SIG-M5 treated with dmso at 0.1 percent for 504 hours (cell line): ENCODE measurements at regions not wholly inside any gene's neighbourhood (a gene's known extent, or its start where the extent isn't known, plus 50 kb on each side); places are given as distances from the start of the nearest gene placed in this dataset.
A peak's percentile ranks its signal among the peaks of the same experiment; 100 is the strongest.

Experiments
- DNase-seq: peaks from one replicate; lab custom pipeline; 2025; ENCODE audit not compliant: unreplicated experiment; lab: John Stamatoyannopoulos, UW

- no peak for DNase-seq
These were observed 132.4 kb upstream of the FBXL4 start for GRCh38 chr6:99080191-99080590.

GRCh38 chr6:99079058-99079457 is 131.3 kb upstream of the FBXL4 start:
- no peak for DNase-seq

- no peak for DNase-seq
These were observed 125.5 kb upstream of the FBXL4 start for GRCh38 chr6:99073223-99073622.

DNA sequence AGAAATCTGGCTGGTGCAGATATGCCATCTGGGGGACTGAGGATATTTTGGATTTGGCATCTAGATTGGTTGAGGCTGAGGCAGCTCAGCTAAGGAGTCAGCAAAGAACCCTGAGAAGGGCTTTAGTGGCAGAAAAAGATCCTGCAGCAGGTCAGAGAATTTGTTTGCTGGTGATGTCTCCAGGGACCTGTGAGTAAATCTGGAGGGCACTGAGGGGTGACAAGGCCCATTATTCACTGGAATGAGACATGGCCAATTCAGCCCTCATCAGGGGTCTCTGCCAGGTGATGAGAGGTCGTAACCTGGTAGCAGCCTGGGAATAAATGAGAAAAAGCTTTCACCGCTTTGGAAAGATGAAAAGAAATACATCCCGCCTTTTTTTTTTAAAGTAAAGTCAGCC is 118.3 kb upstream of the FBXL4 start:
- DNase-seq: no peak

GRCh38 chr6:99064834-99065233 is 117.1 kb upstream of the FBXL4 start:
- no peak for DNase-seq

- no peak for DNase-seq
These were observed 88.9 kb upstream of the FBXL4 start for GRCh38 chr6:99036672-99037071.

- DNase-seq: no peak
These were observed 84.7 kb upstream of the FBXL4 start for GRCh38 chr6:99032396-99032795.

DNA sequence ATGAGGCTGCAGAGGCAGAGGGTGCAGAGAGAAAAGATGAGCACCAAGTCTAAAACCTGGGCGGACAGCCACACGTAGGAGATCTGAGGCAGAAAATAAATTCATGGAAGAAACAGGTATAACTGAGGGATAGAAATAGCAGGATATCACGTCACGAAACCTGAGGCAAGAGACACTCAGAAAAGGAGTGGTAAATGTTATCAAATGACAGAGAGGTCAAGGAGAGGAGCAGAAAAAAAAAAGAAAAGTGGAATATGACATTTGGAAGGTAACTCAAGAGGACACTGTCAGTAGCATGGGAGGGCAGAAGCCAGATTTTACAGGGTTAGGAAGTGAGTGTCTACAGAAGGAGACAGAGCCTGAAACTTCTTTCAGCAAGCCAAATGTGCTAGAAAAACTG is 84.2 kb upstream of the FBXL4 start:
- DNase-seq: no peak

DNA sequence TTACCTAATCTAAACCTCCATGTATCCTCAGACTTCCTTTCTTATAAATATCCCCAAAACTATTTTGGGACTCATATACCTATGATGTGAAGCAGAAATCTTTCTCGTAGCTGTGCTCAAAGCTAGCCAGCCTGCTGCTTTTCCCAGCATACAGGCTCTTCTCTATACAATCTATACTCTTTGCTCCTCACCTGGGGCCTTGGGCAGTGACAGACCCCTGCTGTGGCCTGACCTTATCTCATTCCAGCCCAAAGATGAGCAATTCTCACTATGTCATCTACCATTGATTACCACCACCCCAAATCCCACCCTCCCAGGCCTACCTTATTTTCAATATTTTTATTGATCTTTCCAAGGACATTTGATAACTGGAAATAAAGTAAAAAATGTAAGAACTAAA is 83.2 kb upstream of the FBXL4 start:
- DNase-seq: no peak

DNA sequence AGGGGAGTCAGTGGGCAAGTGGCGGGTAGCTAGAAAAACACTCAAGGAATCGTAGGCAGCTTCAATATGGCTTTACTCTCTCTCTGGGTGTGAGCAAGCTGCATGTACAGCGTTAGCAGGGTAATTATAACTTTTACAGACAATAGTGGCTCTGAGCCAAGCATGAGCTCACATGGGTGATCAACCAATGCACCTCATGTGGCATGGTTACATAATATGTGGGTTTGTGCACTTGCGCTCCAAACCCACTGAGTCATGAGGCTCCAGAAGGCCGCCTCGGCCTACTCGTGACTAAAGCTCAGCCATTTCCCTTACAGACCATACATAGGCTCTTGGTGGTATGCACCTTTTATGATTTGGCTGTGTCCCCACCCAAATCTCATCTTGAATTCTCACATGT is 78.4 kb upstream of the FBXL4 start:
- no peak for DNase-seq

DNA sequence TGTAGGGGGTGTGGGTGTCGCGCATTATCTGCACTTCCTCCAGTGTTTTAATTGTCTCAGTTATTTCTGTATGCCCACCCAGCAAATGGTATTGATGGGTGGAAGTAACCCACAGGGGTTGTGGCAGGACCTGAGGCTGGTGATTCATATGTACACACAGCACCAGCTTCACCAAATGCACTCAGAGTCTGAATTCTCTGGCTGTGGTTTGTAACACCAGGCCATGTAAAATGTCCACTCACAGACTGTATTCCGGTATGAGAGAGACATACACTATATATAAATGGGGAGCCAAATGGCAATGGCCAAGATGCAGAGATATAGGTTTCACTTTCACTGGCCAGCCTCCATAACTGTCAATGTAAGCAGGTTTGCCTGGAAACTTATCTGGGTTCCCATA is 76.3 kb upstream of the FBXL4 start:
- no peak for DNase-seq

- DNase-seq: no peak
These were observed 74.4 kb upstream of the FBXL4 start for GRCh38 chr6:99022039-99022609.

DNA sequence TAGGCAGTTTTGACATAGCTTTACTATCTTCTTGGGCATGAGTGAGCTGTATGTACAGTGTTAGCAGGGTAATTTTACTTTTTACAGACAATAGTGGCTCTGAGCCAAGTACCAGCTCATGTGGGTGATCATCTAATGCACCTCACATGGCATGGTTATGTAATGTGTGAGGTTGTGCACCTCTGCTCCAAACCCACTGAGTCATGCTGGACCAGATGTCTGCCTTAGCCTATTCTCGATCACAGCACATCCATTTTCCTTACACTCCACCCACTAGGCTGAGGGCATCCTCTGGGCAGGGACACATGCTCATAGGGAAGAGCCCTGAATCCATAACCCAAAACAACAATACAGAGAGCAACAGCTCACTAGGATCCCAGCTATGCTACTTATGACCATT is 71.6 kb upstream of the FBXL4 start:
- no peak for DNase-seq

- no peak for DNase-seq
These were observed 69.4 kb upstream of the FBXL4 start for GRCh38 chr6:99017150-99017549.

DNA sequence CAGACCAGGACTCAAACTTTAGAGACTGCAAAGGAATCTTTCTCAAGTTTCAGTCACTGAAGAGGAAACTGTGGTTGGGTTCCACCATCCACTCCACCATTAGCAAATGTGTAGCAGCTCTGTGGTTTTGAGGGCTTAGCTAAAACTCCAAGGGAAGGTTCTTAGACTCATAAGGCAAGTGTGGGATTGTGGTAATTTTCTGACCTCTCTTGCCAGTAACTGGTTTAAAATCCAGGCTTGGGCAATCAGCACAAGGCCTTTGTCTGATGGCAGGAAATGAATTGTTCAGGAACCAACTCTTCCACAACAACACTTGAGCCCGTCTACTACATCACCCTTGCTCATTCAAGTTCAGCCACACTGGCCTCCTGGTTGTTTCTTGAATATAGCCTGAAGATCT is 68.6 kb upstream of the FBXL4 start:
- DNase-seq: peak; percentile 66

GRCh38 chr6:99014061-99014460 is 66.3 kb upstream of the FBXL4 start:
- DNase-seq: no peak

DNA sequence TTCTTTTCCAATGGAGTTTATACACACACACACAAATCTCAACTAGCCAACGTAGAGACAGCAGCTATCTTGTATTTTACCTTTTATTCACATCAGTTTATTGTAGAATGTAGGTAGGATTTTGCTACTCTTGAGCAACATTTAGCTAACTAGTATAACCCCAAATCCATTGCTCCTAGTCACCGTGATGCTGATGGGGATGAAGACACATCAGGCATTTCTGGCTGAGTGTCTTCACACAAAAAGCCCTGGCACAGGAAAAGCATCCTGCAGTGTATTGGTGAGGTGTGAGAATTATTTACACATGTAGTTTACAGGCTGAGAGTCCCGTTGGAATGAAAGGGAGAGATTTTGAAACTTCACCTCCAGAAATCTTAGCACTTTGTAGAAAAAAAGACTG is 65.9 kb upstream of the FBXL4 start:
- no peak for DNase-seq

DNA sequence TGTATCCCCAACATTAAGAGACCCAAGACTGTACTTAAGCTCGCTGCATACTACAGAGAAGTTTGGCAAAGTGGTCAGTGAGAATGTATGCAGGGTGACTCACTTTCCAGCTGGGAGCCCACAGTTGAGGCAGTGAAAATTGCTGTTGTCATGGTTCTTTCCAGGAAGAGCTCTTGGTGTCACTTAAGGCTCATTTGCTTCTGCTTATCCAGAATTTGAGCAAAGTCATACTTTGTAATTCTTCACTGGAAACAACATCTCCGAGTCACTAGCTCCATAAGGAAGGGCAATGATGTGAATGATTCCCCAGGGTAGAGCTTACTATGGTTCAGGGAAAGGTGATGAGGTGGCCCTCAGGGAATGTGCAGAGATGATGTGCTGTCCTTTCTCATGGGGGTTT is 65.4 kb upstream of the FBXL4 start:
- DNase-seq: no peak

DNA sequence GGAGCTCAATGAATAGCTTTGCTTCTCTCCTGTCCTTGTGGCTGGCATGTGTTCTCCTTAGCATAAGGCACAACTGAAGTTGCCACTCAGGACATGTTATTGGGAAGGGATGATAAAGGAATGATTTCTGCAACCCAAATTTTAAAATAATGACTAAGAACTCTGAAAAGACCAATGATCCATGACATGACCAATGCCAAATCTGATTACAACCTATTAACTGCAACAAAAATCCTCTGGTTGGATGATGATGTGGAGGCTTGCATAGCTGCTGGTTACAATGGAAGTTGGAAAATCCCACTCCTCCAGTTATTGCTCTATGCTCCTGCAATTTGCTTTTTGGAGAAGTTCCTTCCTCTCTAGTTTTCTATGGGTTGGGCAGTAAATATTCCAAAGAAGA is 63.4 kb upstream of the FBXL4 start:
- no peak for DNase-seq

DNA sequence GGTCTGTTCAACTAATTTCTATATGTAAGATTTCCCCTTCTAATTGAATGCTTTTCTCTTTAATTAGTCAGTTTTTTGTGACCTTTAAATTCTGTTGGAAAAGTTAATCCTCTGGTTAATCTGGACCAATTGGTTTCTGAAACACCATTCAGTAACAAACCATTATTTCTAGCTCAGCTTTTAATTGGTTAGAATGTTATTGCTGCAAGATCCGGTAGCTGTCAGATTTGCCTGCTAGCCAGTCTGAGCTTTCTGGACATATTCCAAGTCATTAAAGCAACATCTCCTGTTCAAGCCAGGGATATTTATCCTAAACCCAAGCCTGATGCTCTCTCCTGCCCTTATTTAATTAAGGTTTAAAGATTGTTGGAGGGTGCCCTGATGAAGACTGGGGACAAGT is 55.1 kb upstream of the FBXL4 start:
- DNase-seq: no peak

- no peak for DNase-seq
These were observed 50.4 kb upstream of the FBXL4 start for GRCh38 chr6:98998103-98998502.
